AG04449 (cell line): ENCODE measurements at regions not wholly inside any gene's neighbourhood (a gene's known extent, or its start where the extent isn't known, plus 50 kb on each side); places are given as distances from the start of the nearest gene placed in this dataset.

ENCODE experiments used
- CTCF ChIA-PET: fragments of 350-600 bp; formaldehyde crosslinking; extraction: SDS; loops from one replicate; lab custom pipeline; 2021; ENCODE audit warnings: antibody characterized with exemption; lab: Yijun Ruan, JAX
- POLR2A ChIA-PET: fragments of 400-600, 350-600 bp; formaldehyde crosslinking; extraction: SDS; loops from one replicate; lab custom pipeline; 2020; ENCODE audit warnings: antibody characterized with exemption, inconsistent platforms; lab: Yijun Ruan, JAX
- DNase-seq: peaks from one replicate; pipeline ENCODE4 v3.0.0-alpha.2; 2010; ENCODE audit warnings: low read depth, low spot score
- H3K4me3 ChIP-seq: 2 replicates; pipeline ENCODE4 v1.5.1; 2011; ENCODE audit warnings: low read depth, mild to moderate bottlenecking, control low read depth, low read length
- CTCF ChIP-seq: IDR thresholded peaks from one replicate; pipeline ENCODE4 v1.5.1; 2011; ENCODE audit warnings: mild to moderate bottlenecking, moderate library complexity, low read length, control low read depth, inconsistent platforms; ENCODE audit not compliant: insufficient read depth; ENCODE audit errors: missing control alignments

DNA sequence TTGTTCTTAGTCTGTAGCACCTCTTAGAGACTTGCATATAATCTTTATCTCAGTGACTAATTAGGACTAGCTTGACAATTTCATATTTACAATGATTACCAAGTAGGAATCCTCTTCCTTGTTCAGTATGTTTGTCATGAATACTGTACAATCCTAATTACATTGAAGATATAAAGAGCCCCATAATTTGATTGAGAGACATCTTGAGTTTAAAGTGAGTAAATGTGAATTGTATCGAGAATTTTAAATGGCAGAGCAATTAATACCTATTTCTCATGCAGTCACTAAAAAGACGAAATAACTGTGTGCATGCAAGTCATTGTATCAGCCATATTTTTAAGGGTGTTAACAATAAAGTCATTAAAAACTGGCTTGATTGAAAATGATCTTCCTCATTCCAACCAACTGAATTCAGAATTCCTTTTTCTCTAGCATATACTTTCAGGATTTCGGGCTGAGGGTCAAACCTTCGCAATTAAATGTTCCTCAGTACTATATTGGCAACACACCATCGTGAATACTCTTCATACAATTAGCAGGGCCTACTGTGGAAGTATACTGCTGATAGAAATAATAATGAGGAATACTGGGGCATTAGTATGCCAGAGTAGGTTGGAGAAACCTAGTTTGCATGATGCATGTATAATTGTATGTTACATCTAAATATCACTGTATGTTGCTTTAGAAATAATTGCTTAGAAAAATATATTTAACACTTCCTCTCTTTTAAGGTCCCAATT is 284.7 kb upstream of the TMEM161B start:
- no peak overlapping the region for H3K4me3 ChIP-seq
- no peak for DNase-seq
- ChIA-PET CTCF (no interaction called here), POLR2A (no interaction called here)
- TF ChIP-seq CTCF = no peak

DNA sequence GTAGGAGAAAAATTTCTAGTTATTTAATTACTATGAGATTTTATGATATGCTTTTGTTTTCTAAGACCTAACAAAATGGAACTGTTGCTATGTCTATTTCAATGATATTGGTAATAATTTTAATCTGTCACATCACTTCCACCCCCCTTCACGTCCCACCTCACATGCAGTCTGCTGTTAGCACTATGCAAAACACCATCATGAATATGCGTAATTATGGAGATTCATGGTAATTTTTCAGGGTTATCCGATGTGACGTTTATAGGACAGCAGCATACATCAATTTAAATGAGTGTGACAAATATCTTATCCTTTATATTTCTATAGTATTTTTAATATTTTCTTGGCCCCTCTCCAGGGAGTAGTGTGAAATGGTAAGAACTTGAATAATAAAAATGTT is 283.8 kb upstream of the TMEM161B start:
- TF ChIP-seq CTCF = no peak
- DNase-seq = no peak
- CTCF ChIA-PET = no interaction called here
- POLR2A ChIA-PET = no interaction called here
- no peak overlapping the region for H3K4me3 ChIP-seq

- no peak for TF ChIP-seq CTCF
- no peak overlapping the region for H3K4me3 ChIP-seq
- CTCF ChIA-PET = no interaction called here
- no peak for DNase-seq
- POLR2A ChIA-PET = no interaction called here
These were observed 283.2 kb upstream of the TMEM161B start for GRCh38 chr5:88551724-88552345.

DNA sequence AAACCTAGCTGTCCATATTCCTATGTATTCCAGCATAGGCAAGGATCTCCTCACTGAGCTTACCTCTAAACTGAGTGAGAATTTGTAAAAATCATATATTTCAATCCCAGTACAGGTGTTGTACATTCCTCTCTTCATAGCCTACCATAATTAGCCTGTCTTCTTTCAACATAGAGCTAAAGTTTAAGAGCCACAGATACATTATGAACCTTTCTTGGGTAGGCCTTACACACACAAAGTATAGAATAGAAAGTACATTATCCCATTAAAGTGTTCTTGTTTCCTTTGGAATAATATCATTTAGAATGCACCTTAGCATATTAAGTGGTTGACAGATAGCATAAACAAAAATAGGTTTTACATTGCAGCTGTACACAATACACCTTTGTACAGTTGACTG is 282.1 kb upstream of the TMEM161B start:
- CTCF ChIA-PET = no interaction called here
- DNase-seq = no peak
- H3K4me3 ChIP-seq = no peak overlapping the region
- no peak for TF ChIP-seq CTCF
- POLR2A ChIA-PET = no interaction called here

DNA sequence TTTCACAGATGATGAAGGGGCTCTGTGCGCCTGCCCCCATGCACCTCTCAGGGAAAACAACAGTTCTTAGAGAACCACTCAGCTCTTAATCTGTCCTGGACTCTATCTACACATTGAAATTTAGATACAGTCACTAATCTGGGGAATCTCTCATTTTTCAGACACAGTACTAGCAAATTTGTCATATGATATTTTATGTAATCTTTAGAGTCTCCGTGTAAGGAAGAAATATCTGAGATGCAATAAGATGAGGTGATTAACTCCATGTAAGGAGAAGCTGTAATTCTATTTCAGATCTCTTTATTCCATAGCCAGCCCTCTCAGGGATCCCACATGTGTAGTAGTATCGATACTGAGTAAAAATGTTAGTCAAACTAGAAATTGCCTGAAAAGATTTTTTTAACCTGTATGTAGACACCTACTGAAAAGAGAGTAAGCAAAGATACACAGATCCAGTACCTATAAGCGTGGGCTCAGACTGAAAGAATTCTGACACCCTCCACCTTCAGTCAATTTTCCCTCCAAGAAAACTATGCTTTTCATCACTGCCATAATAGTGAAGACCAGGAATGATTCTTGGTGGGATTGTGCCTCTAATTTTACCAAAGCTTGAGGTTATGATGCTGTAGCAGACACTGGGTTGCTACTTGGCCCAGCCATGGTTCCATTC is 279.6 kb upstream of the TMEM161B start:
- DNase-seq = no peak
- POLR2A ChIA-PET = no interaction called here
- no peak for TF ChIP-seq CTCF
- no peak overlapping the region for H3K4me3 ChIP-seq
- CTCF ChIA-PET = no interaction called here

- no peak overlapping the region for H3K4me3 ChIP-seq
- DNase-seq = no peak
- CTCF ChIA-PET = no interaction called here
- POLR2A ChIA-PET = no interaction called here
- no peak for TF ChIP-seq CTCF
These were observed 276.7 kb upstream of the TMEM161B start for GRCh38 chr5:88545338-88545737.
